ENCODE measurements at regions not wholly inside any gene's neighbourhood (a gene's known extent, or its start where the extent isn't known, plus 50 kb on each side); places are given as distances from the start of the nearest gene placed in this dataset.
A peak's percentile ranks its signal among the peaks of the same experiment; 100 is the strongest.

GRCh38 chr20:39853050-39853449, 836.0 kb downstream of the MAFB start:
- 90 to 94% methylated on average over 3 of the region's 3 CpGs for WGBS, 2 experiments (ENCODE audit: low coverage in 1 of 2, low lambda C conversion rate in 2 of 2, missing lambda C conversion rate in 2 of 2)
- no peaks in the 10 kb centered on the region for H3K9me3 ChIP-seq (ENCODE audit: low read depth)
- H4K20me1 ChIP-seq (ENCODE audit: insufficient read depth) = no peaks in the 10 kb centered on the region
- no peaks in the 10 kb centered on the region for H3K36me3 ChIP-seq (ENCODE audit: low read depth)
- H3K79me2 ChIP-seq (ENCODE audit: insufficient read depth) = no peaks in the 10 kb centered on the region
- no peak for DNase-seq
- no peak overlapping the region for H2AFZ ChIP-seq
- in situ Hi-C loops (cut with MboI) = no loop called here
- H3K27me3 ChIP-seq (replicated peaks; ENCODE audit: insufficient read depth) = no peaks in the 10 kb centered on the region
- peaks cover 84% of the 10 kb centered on the region for H3K4me1 ChIP-seq (ENCODE audit: insufficient read depth)
- peaks cover 70% of the 10 kb centered on the region for H3F3A ChIP-seq (ENCODE audit: insufficient read depth)
- peak overlapping the region; percentile 40 for H3K4me2 ChIP-seq (ENCODE audit: unreplicated experiment)
- H3K4me3 ChIP-seq = no peak overlapping the region
- H3K27ac ChIP-seq = peak overlapping the region; percentile 78
- H3K9ac ChIP-seq = peak overlapping the region; percentile 41; the same call in 1 of the 2 replicates
- no peak for TF ChIP-seq EZH2phosphoT487 (IDR thresholded peaks at IDR 0.05; ENCODE audit: insufficient read depth, low read depth)
- TF ChIP-seq EZH2 (IDR thresholded peaks at IDR 0.05; ENCODE audit: insufficient read depth, poor library complexity, severe bottlenecking) = no peak
- no peaks in the 10 kb centered on the region for H3K9me2 ChIP-seq (ENCODE audit: insufficient read depth)

GRCh38 chr20:39851459-39851858, 837.6 kb downstream of the MAFB start:
- Histone ChIP-seq H3K79me2 (ENCODE audit: insufficient read depth) (no peaks in the 10 kb centered on the region), H3F3A (ENCODE audit: insufficient read depth) (peaks cover 70% of the 10 kb centered on the region), H3K9me3 (ENCODE audit: low read depth) (no peaks in the 10 kb centered on the region), H3K27me3 (replicated peaks; ENCODE audit: insufficient read depth) (no peaks in the 10 kb centered on the region), H3K4me3 (no peak overlapping the region), H3K4me1 (ENCODE audit: insufficient read depth) (peaks cover 76% of the 10 kb centered on the region), H3K36me3 (ENCODE audit: low read depth) (no peaks in the 10 kb centered on the region), H3K9ac (peak overlapping the region; percentile 56), H4K20me1 (ENCODE audit: insufficient read depth) (no peaks in the 10 kb centered on the region), H3K4me2 (ENCODE audit: unreplicated experiment) (peak overlapping the region; percentile 50), H2AFZ (peak overlapping the region; percentile 48), H3K27ac (peak overlapping the region; percentile 90), H3K9me2 (ENCODE audit: insufficient read depth) (no peaks in the 10 kb centered on the region)
- WGBS, 2 experiments (ENCODE audit: low coverage in 1 of 2, low lambda C conversion rate in 2 of 2, missing lambda C conversion rate in 2 of 2) = 0 to 4% methylated on average over 3 of the region's 3 CpGs
- DNase-seq = peak; percentile 90
- TF ChIP-seq EZH2 (IDR thresholded peaks at IDR 0.05; ENCODE audit: insufficient read depth, poor library complexity, severe bottlenecking) (no peak), EZH2phosphoT487 (IDR thresholded peaks at IDR 0.05; ENCODE audit: insufficient read depth, low read depth) (no peak)
- in situ Hi-C loops (cut with MboI) = no loop called here

DNA sequence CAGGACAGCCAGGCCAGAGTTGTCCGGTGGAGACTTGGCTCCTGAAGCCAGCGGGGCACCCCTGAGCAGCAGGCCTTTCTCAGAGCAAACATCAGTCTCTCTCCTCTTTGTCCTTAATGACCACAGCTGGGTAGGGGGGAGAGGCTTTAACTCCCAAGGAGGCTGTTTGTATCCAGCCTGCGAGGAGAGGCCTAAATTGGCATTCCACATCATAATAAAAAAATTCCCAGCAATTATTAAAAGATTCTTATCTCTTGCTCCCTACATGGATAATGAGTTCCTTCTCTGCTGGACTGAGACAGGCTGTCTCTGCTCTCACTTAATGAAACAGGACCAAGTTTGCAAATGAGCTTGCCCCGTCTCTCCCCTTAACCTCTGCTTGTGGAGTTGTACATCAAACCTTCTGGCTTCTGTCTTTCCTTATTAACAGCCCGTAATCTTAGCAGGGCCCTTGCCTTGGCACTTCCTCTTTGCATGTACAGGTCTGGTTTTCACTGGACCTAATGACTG, 838.2 kb downstream of the MAFB start:
- H3K4me1 ChIP-seq (ENCODE audit: insufficient read depth) = peaks cover 70% of the 10 kb centered on the region
- peak overlapping the region; percentile 50 for H3K4me2 ChIP-seq (ENCODE audit: unreplicated experiment)
- 46 to 53% methylated on average over 5 of the region's 5 CpGs for WGBS, 2 experiments (ENCODE audit: low coverage in 1 of 2, low lambda C conversion rate in 2 of 2, missing lambda C conversion rate in 2 of 2)
- H3K36me3 ChIP-seq (ENCODE audit: low read depth) = no peaks in the 10 kb centered on the region
- no peaks in the 10 kb centered on the region for H3K9me3 ChIP-seq (ENCODE audit: low read depth)
- in situ Hi-C loops (cut with MboI) = no loop called here
- H4K20me1 ChIP-seq (ENCODE audit: insufficient read depth) = no peaks in the 10 kb centered on the region
- no peaks in the 10 kb centered on the region for H3K9me2 ChIP-seq (ENCODE audit: insufficient read depth)
- no peak overlapping the region for H3K4me3 ChIP-seq
- peak; percentile 32 for DNase-seq
- no peak for TF ChIP-seq EZH2phosphoT487 (IDR thresholded peaks at IDR 0.05; ENCODE audit: insufficient read depth, low read depth)
- TF ChIP-seq EZH2 (IDR thresholded peaks at IDR 0.05; ENCODE audit: insufficient read depth, poor library complexity, severe bottlenecking) = no peak
- no peaks in the 10 kb centered on the region for H3K79me2 ChIP-seq (ENCODE audit: insufficient read depth)
- H3K9ac ChIP-seq = peak overlapping the region; percentile 56
- H2AFZ ChIP-seq = peak overlapping the region; percentile 48
- H3F3A ChIP-seq (ENCODE audit: insufficient read depth) = peaks cover 65% of the 10 kb centered on the region
- H3K27me3 ChIP-seq (replicated peaks; ENCODE audit: insufficient read depth) = no peaks in the 10 kb centered on the region
- peak overlapping the region; percentile 90 for H3K27ac ChIP-seq

DNA sequence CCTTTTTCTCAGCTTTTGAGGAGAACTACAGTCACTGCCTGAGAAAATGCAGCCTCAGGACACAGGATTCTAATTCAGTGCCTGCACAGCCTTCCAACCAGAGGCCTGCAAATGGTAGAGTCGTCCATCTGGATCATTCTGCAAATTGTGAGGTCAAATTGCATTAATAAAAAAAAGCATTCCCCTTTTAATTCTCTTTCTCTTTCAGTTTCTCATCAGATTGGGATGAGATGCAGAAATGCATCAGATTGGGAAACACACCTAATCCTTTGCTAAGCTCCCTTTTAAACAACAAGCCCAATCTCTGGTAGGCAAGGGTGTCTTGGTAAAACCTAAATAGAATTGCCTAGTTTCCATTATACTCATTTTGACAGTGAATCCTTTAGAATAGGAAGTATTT, 838.8 kb downstream of the MAFB start:
- in situ Hi-C loops (cut with MboI) = no loop called here
- Histone ChIP-seq H3K9me2 (ENCODE audit: insufficient read depth) (no peaks in the 10 kb centered on the region), H3K79me2 (ENCODE audit: insufficient read depth) (no peaks in the 10 kb centered on the region), H3K9me3 (ENCODE audit: low read depth) (no peaks in the 10 kb centered on the region), H3F3A (ENCODE audit: insufficient read depth) (peaks cover 61% of the 10 kb centered on the region), H3K4me3 (no peak overlapping the region), H3K27me3 (replicated peaks; ENCODE audit: insufficient read depth) (no peaks in the 10 kb centered on the region), H4K20me1 (ENCODE audit: insufficient read depth) (no peaks in the 10 kb centered on the region), H3K4me2 (ENCODE audit: unreplicated experiment) (peak overlapping the region; percentile 41), H3K4me1 (ENCODE audit: insufficient read depth) (peaks cover 64% of the 10 kb centered on the region), H2AFZ (no peak overlapping the region), H3K9ac (peak overlapping the region; percentile 56), H3K27ac (peak overlapping the region; percentile 90), H3K36me3 (ENCODE audit: low read depth) (no peaks in the 10 kb centered on the region)
- 0 to 14% methylated on average over 1 of the region's 1 CpG for WGBS, 2 experiments (ENCODE audit: low coverage in 1 of 2, low lambda C conversion rate in 2 of 2, missing lambda C conversion rate in 2 of 2)
- TF ChIP-seq EZH2 (IDR thresholded peaks at IDR 0.05; ENCODE audit: insufficient read depth, poor library complexity, severe bottlenecking) (no peak), EZH2phosphoT487 (IDR thresholded peaks at IDR 0.05; ENCODE audit: insufficient read depth, low read depth) (no peak)
- peak; percentile 41 for DNase-seq
